Activated naive CD4-positive, alpha-beta T cell treated with anti-CD3 and anti-CD28 coated beads, Interleukin-2, amount 10 ng/mL, durations not matched to agents 7 days and 5 days (primary cell): ENCODE measurements at regions not wholly inside any gene's neighbourhood (a gene's known extent, or its start where the extent isn't known, plus 50 kb on each side); places are given as distances from the start of the nearest gene placed in this dataset.

ENCODE experiments used
- CTCF ChIA-PET: fragments of 350-600 bp; sonication (Branson Sonifier 250); formaldehyde crosslinking; loops from one replicate; lab custom pipeline; 2021; ENCODE audit warnings: antibody characterized with exemption; lab: Charles Lee
- DNase-seq: peaks from one replicate; pipeline ENCODE4 v3.0.0-alpha.2; 2020
- H3K27ac Mint-ChIP-seq: one replicate; pipeline ENCODE4 v1.8.0; 2021; ENCODE audit warnings: mild to moderate bottlenecking, moderate library complexity, mixed read lengths
- H3K27me3 Mint-ChIP-seq: one replicate; pipeline ENCODE4 v1.8.0; 2021; ENCODE audit warnings: mild to moderate bottlenecking, mixed read lengths
- H3K36me3 Mint-ChIP-seq: one replicate; pipeline ENCODE4 v1.8.0; 2021; ENCODE audit warnings: mixed read lengths
- H3K4me1 Mint-ChIP-seq: one replicate; pipeline ENCODE4 v1.8.0; 2021; ENCODE audit warnings: mixed read lengths
- H3K4me3 Mint-ChIP-seq: one replicate; pipeline ENCODE4 v1.8.0; 2021; ENCODE audit warnings: mild to moderate bottlenecking, moderate library complexity, mixed read lengths
- H3K9me3 Mint-ChIP-seq: one replicate; pipeline ENCODE4 v1.8.0; 2021; ENCODE audit warnings: mixed read lengths

DNA sequence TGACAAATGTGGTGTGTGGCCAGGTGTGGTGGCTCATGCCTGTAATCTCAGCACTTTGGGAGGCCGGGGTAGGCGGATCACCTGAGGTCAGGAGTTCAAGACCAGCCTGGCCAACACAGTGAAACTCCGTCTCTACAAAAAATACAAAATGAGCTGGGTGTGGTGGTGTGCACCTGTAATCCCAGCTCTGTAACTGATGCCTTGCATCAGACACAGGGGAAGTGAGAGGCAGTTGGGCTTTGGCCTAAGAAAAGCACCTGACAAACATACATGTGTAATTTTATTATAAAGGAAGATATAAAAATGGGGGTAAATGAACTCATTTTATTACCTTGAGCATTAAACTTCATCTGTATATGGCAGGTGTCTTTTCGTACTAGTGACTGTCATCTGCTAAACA is 66.7 kb upstream of the FAM136A start:
- Mint-ChIP-seq H3K27ac (no peak overlapping the region), H3K9me3 (no peaks in the 10 kb centered on the region), H3K4me1 (no peaks in the 10 kb centered on the region), H3K4me3 (no peak overlapping the region), H3K27me3 (peaks cover 10% of the 10 kb centered on the region), H3K36me3 (no peaks in the 10 kb centered on the region)
- no peak for DNase-seq
- CTCF ChIA-PET, result no interaction called here

DNA sequence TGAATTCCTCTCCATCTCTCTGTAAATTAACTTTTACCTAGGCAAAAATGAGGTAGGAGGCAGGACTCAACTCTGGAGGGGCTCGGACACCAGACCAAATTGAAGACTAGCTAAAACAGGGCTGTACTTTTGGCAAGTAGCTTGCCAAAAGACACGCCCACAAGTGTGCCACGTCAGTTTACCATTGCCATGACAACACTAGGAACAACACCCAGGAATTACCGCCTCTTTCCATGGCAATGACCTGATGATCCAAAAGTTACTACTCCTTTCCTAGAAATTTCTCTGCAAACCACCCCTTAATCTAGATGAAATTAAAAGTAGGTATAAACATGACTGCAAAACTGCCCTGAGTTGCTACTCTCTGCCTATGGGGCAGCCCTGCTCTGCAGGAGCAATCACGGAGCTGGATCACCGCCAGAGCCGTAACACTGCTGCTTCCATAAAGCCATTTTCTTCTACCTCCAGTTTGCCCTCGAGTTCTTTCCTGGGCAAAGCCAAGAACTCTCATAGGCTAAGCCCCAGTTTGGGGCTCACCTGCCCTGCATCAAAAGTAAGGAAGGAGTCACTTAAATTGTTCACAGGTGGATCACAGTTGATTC is 66.0 kb upstream of the FAM136A start:
- H3K36me3 Mint-ChIP-seq, result no peaks in the 10 kb centered on the region
- peaks cover 13% of the 10 kb centered on the region for H3K27me3 Mint-ChIP-seq
- no peak for DNase-seq
- no peak overlapping the region for H3K27ac Mint-ChIP-seq
- CTCF ChIA-PET, result no interaction called here
- H3K4me3 Mint-ChIP-seq, result no peak overlapping the region
- H3K9me3 Mint-ChIP-seq, result no peaks in the 10 kb centered on the region
- H3K4me1 Mint-ChIP-seq, result no peaks in the 10 kb centered on the region

DNA sequence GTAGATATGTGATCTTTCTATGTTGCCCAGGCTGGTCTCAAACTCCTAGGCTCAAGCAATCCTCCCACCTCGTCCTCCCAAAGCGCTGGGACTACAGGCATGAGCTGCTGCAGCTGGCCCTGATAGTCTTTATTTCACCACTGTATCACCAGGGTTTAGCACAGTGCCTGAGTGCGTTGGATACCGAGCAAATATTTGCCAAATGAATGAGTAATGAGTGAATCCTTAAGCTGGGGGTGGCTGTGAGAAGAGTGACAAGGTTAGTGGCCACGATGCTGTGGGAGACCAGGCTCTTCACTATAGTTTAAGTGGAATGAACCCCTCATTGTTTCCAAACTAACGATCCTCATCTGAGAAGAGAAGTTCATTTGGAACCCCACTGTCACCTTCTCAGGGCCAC is 60.8 kb upstream of the FAM136A start:
- no peaks in the 10 kb centered on the region for H3K36me3 Mint-ChIP-seq
- H3K27me3 Mint-ChIP-seq, result peaks cover 16% of the 10 kb centered on the region
- CTCF ChIA-PET, result no interaction called here
- no peaks in the 10 kb centered on the region for H3K4me1 Mint-ChIP-seq
- no peaks in the 10 kb centered on the region for H3K9me3 Mint-ChIP-seq
- no peak for DNase-seq
- H3K4me3 Mint-ChIP-seq, result no peak overlapping the region
- H3K27ac Mint-ChIP-seq, result no peak overlapping the region

DNA sequence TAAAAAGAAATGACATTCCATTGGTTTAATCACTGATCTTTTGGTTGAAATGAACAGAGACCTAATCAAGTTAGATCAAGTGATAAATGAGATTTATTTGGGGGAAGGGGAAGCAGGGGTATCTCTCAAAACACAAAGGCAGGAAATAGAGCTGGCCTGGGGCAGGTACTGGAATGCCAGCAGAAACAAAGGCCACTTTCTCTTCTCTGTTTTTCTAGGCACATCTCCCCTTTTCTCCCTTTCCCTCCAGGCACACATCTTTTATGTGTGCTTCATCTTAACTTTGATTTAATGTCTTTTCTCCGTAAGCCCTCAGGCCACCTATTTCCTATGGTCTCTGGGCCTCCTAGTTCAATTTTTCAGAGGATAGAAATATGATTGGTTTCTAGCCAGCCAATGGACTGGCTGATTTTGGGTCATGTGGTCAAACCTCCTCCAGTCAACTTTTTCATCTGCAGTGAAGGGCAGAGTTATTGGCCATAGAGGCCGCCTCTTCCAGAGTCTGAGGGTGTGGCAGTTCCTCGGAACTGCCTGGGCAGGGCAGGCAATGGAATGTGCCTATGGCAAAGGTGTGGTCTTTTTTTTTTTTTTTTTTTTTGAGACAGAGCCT is 58.9 kb upstream of the FAM136A start:
- CTCF ChIA-PET, result no interaction called here
- no peaks in the 10 kb centered on the region for H3K36me3 Mint-ChIP-seq
- peaks cover 19% of the 10 kb centered on the region for H3K27me3 Mint-ChIP-seq
- no peak overlapping the region for H3K27ac Mint-ChIP-seq
- H3K9me3 Mint-ChIP-seq, result no peaks in the 10 kb centered on the region
- H3K4me3 Mint-ChIP-seq, result no peak overlapping the region
- no peak for DNase-seq
- no peaks in the 10 kb centered on the region for H3K4me1 Mint-ChIP-seq

DNA sequence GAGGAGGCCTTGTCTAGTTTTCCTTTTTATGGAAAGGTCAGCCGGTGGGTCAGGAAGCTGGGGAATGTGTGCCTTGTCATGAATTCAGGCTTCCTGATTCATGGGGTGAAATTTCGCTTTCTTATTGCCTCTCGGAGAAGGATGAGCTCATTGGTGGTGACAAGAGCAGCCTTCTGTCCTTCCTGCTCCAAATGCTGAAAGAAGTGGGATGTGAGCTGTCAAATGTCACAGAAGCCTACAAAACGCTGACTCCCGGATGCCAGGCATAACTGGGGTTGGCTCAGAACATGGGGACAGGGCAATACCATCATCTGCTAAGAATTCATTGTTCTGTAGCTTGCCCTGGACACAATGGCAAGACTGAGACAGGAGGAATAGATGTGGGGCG is 55.8 kb upstream of the FAM136A start:
- Mint-ChIP-seq H3K27me3 (peaks cover 14% of the 10 kb centered on the region), H3K4me3 (no peak overlapping the region), H3K27ac (no peak overlapping the region), H3K4me1 (no peaks in the 10 kb centered on the region), H3K9me3 (no peaks in the 10 kb centered on the region), H3K36me3 (no peaks in the 10 kb centered on the region)
- CTCF ChIA-PET, result no interaction called here
- DNase-seq, result no peak

DNA sequence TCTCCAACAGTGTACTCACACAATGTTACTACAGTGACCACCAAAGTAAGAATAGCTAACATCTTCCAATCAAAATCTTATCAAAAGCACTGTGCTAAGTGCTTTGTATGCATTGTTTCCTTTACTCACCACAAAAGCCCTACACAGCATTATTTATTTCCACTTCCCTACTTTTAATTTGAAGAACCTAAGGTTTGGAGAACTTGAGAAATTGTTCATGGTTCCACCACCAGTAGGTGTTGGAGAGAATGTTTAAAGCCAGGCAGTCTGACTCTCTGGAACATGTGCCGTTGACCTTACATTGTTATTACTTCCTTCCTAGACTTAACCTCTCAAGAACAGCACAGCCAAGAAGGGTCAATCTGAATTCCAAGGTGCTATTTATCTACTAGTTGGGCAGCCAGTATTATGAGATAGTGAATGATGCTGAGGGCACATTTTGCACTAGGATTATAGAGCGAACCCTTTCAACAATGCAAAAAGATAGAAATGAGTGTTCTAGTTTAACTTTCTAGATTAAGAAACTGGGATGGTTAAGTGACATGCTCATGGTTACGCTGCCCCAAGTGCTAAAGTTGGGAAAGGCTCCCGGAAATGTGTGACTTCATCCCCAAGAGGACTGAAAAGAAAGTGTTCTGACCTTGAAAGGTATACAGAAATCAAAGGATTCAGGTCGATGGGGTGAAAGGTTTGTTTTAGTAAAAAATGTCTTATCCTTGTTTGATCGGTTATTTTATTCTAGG is 55.2 kb upstream of the FAM136A start:
- no peaks in the 10 kb centered on the region for H3K9me3 Mint-ChIP-seq
- CTCF ChIA-PET, result interaction anchor here (1.1 kb wide), 1 partner anchor 260 kb away, joined by 3 read pairs; no protein-coding TSS in a partner anchor
- peaks cover 15% of the 10 kb centered on the region for H3K27me3 Mint-ChIP-seq
- H3K27ac Mint-ChIP-seq, result no peak overlapping the region
- no peaks in the 10 kb centered on the region for H3K36me3 Mint-ChIP-seq
- no peaks in the 10 kb centered on the region for H3K4me1 Mint-ChIP-seq
- H3K4me3 Mint-ChIP-seq, result no peak overlapping the region
- DNase-seq, result no peak

DNA sequence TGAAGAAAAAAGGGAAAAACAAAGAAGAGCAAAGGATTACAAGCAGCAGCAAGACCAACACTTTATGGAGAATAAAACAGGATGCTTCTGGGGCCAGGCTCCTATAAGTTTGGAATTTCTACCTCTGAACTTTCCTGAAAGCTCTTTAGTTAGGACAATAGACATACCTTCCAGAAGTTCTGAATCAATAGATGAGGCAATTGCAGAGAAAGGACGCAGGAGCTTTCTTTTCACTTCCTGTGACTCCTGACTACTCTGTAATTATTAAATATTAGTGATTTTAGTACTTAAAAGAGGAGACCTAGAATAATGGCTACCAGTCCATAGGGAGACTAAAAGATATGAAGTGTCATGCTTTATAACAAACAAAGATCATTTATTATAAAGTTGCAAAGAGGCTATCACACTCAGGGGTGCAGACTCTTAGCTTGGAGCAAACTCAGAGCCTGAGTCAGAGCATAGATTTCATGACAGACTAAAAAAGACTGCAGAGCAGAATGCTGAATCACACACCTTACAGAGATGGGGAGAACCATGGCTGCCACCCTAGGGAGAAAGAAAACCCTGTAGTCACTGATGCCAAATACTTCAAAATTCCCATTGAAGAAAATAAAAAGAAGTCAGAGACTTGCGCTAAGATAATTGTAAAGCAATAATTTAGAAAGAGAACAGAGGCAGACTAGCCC is 52.5 kb upstream of the FAM136A start:
- Mint-ChIP-seq H3K4me1 (no peaks in the 10 kb centered on the region), H3K27ac (no peak overlapping the region), H3K4me3 (no peak overlapping the region), H3K27me3 (peaks cover 21% of the 10 kb centered on the region), H3K9me3 (no peaks in the 10 kb centered on the region), H3K36me3 (no peaks in the 10 kb centered on the region)
- CTCF ChIA-PET, result interaction anchor here (0.9 to 2.2 kb wide), 2 partner anchors 10 to 13 kb away, joined by 3 to 6 read pairs; no protein-coding TSS in a partner anchor
- DNase-seq, result no peak
